GM18858 (cell line): ENCODE measurements at regions not wholly inside any gene's neighbourhood (a gene's known extent, or its start where the extent isn't known, plus 50 kb on each side); places are given as distances from the start of the nearest gene placed in this dataset.
"Not testable (repeated sequence)": the region's sequence is repeated elsewhere in the genome, so short reads cannot be mapped to it uniquely, and the experiment has no call there.

ENCODE experiments used
- ATAC-seq: cut with Tn5 transposase; IDR thresholded peaks from one replicate; pipeline ENCODE4 v1.9.1; 2021; ENCODE audit not compliant: unreplicated experiment

DNA sequence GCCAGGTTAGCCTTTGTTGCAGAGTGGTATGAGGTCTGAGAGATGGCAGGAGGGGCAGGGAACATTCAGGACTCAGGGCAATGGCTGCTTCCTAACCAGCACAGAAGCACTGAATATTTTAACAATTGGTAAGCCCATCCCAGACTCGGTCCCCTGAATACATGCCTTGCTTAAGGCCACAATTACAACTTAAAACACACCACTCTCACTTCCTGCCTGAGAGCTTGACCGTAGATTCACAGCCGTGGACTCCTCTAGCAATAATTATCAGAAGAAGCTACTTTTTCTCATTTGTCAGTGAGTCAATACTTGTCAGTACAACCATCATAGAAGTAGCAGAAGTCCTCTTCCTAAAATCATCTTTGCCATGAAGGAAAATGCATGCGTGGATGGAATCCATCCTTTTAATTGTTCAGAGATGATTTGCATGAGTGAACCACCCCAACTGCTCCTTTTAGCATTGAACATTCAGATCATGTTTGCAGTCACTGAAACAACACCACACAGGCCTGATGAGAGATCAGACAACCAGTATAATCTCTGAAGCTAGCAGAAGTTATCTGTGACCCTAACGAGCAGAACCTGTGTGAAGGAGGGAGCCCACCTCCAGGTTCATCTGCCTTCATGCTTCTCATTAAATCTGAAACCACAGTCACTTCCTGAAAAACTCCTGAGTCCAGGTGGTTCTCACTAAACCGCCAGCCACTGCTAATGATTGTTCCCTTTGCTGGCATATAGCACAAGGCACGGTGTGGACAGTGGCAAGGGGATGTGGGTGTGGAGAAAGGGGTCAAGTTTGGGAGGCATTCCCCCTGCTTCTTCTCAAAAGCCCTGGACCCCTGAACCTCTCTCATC lies 333.9 kb upstream of the CNR1 start:
- no peak for ATAC-seq

DNA sequence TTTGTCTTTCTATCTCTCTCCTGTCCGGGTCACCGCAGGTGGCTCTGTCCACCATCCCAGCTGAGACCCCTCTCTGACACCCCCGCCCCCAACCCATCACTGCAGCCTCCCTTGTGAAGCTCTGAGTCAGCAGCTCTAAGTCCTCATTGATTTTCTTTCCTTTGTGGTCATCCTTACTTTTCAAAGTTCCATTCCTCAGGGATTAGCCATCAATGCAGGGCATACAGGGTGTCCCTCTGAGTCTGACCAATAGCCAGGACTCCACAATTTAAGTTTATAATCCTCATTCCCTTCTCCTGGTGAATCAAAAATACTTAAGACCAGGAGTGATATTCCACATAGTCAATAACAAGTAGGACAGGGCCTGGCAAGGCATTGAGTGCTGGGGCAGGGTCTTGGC lies 333.3 kb upstream of the CNR1 start:
- ATAC-seq, result no peak

DNA sequence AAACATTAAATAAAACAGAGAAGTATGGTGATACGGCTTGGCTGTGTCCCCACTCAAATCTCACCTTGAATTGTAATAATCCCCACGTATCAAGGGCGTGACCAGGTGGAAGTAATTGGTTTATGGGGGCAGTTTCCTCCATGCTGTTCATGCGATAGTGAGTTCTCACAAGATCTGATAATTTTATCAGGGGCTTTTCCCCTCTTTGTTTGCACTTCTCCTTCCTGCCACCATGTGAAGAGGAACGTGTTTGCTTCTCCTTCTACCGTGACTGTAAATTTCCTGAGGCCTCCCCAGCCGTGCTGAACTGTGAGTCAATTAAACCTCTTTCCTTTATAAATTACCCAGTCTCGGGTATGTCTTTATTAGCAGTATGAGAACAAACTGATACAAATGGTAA lies 331.3 kb upstream of the CNR1 start:
- ATAC-seq, result not testable (repeated sequence)

DNA sequence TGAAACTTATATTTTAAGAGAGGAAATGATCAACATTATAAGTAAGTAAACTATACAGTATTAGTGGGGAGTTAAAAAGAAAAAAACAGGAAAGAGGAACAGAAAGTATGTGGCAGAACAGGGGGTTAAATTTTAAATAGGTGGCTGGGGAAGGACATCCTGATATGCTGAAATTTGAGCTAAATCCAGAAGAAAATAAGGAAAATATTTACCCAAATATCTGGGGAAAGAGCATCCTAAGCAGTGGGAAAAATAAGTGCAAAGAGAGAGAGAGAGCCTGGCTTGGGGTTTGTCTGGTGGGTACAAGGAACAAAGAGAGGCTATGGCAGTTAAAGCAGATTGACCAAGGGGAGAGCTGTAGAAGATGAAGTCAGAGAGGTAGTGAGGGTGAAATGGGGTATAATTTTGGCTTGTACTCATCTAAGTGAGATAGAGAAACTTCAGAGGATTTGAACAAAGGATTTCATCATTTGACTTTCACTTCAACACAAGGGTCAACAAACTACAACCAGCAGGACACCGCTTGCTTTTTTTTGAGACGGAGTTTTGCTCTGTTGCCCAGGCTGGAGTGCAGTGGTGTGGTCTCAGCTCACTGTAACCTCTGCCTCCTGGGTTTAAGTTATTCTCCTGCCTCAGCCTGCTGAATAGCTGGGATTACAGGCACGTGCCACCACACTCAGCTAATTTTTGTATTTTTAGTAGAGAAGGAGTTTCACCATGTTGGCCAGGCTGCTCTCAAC lies 328.4 kb upstream of the CNR1 start:
- ATAC-seq, result peak; percentile 57

GRCh38 chr6:88493717-88494116 lies 327.6 kb upstream of the CNR1 start:
- ATAC-seq, result no peak

DNA sequence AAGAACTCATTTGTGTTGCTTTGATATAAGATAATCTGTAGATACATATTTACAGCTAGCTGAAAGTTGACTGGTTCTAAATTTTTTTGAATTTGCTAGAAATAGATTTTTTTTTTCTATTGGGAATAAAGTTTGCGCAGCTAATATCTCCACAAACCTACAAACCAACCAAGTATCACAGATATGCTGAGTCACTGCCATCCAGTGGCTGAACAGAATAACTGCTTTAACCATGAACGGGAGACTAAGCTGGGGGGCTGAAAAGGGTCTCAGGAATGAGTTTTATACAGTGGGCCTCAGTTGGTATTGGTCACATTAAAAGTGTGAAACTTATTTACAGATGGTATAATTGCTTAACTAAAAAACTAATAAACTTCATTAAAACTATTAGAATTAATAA lies 326.7 kb upstream of the CNR1 start:
- no peak for ATAC-seq

- no peak for ATAC-seq
Observed at GRCh38 chr6:88492241-88492640, 326.1 kb upstream of the CNR1 start.

DNA sequence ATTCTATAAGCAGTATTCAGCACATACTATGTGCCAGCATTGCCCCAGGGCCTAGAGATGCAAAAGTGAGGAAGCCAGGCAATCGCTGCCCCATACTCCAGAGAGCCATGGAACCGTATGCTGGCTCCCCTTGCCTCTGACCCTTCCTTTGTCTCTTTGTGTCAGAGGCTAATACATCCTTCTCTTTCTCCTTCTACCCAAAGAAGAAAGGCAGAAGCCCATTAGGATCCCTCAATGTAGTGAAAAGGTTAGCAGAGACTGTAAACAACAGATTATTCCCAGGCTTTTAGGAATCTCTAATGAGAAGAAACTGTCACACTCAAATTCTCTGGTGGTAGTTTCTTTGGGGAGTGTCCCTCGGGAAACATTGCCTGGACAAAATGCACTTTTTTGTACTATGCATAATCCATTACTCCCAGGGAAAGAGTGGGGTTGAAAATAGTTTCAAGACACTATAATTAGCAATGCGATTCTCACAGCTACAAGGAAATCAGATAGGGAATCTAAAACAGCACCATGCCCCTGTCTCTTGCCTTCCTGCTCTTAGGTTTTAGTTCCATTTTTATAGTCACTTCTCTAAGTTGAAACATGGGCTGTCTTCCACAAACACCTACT lies 325.2 kb upstream of the CNR1 start:
- ATAC-seq, result no peak

DNA sequence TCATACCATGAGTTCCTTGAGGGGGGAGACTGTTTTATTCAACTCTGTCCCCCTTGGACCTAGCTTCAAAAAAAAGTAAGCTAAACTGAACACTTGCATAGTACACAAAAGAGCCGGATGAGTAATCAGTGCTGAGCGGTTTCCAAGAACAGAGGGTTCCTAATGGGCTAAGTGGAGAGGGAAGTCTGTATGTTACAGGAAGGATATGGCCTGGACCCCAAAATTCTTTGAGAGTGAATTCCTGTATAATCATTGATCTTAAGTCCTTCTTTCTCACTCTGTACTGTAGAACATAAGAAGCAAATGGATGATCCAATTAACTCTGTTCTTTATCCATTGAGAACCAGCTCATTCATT lies 324.7 kb upstream of the CNR1 start:
- no peak for ATAC-seq

GRCh38 chr6:88490195-88490907 lies 324.2 kb upstream of the CNR1 start:
- ATAC-seq, result no peak

- no peak for ATAC-seq
Observed at GRCh38 chr6:88483424-88483823, 317.3 kb upstream of the CNR1 start.

DNA sequence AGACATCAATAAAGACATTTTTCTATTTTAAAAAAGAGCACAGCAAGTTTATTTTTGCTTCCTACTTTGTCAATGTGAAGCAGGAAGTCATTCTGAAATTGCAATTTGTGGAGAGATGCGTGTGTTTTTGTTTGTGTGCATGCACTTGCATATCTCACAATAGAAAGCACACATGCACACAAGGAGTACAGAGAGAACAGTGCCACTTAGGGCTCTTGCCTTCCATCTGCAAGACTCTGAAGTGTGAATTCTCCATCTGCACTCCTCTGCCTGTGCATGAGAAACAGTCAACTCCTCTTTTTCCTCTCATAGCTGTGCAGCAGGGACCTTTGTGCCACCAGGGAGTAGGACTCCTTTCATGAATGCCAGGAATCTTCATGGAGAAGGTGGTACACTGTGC lies 316.3 kb upstream of the CNR1 start:
- no peak for ATAC-seq

- no peak for ATAC-seq
Observed at GRCh38 chr6:88481519-88481918, 315.4 kb upstream of the CNR1 start.

DNA sequence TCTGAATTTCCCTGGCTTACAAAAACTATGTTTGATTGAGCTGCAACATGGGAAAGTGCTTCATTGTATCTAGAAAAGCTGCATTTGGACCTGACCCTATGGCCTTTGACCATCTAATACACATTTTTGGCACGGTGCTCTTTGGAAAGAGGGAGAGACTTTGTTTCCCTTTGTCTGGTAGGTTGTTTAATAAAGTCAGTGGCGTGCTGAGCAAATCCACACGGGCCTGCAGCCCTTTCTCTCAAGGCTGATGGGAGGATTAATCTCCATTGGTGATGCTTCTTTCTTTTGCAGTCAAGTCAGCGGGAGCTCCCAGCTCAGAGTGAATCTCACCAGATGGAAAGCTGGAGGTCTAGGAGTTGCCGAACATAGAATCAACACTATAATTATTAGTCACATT lies 314.7 kb upstream of the CNR1 start:
- no peak for ATAC-seq

DNA sequence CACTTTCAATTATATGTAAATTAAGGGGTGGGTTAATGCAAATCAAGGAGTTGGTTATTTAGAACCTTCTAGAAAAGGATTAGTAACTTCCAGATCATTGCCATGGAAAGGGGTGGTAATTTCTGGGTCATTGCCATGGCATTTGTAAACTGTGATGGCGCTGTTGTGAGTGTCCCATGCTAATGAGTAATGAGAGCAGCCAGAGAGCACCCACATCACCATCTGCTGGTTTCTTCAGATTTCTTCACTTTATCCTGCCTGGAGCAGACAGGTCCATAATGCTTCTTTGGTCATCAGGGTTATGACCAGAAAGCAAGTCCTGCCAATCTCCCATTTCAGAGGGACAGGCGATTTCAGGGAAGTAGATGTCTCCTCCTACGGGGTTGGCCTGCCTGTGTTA lies 311.3 kb upstream of the CNR1 start:
- ATAC-seq, result no peak

- no peak for ATAC-seq
Observed at GRCh38 chr6:88476388-88476787, 310.2 kb upstream of the CNR1 start.

DNA sequence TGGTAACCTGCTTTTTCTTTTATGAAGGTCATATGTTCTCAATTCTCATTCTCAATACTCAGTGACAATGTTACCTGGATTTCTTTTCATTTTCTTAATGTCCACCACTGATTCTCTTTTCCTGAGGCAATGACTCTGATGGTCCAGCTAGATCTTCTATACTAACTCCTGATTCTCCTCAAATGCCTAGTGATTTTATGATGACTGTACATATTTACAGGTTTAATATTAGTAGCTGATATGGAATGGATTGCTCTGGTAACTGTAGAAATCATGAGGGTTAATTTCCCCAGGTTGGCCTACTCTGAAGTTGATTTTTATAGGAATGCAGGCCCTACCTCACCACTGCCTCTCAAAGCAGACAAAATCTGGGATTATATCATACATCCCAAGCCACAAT lies 308.6 kb upstream of the CNR1 start:
- ATAC-seq, result no peak

GRCh38 chr6:88473589-88473988 lies 307.4 kb upstream of the CNR1 start:
- no peak for ATAC-seq

DNA sequence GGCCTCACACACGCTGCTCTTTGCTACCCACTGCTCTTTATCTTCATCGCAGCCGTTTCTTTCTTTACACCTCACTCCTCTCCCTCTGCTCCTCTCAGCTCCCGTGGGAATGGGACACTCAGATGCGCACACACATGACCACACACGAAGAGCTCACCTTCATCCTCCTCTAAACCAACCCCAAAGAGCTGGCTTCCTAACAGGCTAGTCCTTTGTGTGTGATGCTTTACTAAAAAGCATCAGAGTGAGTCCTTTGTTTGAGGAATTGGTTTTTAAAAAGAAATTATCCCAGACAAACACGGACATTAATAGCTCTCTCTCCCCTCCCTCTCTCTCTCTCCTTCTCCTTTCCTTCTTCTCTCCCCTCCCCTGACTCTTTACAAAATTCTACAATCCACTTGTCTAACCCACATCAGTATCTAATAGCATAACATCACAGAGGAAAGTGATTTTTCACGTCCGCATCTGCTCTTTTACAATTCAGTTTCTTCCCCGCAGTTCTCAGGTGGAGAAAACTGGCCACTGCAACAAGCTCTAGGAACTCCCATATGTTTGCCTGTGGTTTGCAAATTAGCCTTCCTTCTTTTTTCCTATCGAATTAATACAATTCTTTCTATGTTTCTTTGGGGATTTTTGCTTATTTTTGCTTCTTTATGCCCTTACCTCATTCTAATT lies 306.8 kb upstream of the CNR1 start:
- ATAC-seq, result no peak

DNA sequence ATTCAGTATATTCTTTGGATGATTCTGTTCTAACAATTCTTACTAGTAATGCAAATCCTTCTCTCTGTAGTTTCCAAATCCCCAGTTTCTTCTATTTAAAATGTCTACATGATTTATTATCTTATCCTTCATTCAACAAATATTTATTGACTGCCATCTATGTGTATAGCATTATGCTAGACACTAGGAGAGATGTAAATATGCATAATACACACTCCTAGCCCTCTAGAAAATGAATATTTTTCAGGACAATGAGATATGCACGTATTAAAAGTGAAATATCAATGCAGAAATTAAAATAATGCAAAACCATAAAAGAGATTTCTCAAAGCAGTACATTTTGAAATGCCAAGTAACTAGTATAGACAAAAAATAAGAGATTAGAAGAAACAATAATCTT lies 293.5 kb upstream of the CNR1 start:
- no peak for ATAC-seq

DNA sequence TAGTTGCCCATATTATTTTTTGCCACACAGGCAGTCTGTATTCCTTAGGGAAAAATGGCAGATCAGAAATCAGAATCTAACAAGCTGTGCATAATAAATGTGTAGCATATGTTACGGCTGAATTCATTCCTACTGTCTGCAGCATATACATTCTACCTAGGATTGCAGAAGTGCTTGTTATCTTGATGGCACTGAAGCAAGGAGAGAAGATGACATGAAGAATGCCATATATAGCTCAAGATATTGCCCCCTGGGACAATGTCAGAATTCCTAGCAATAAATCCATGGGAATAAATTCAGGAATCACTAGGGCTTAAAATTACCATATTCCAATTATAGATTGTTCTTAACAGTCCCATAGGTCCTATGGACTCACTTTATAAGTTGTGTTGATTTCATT lies 293.0 kb upstream of the CNR1 start:
- no peak for ATAC-seq
